ENCODE measurements at regions not wholly inside any gene's neighbourhood (a gene's known extent, or its start where the extent isn't known, plus 50 kb on each side); places are given as distances from the start of the nearest gene placed in this dataset.
A peak's percentile ranks its signal among the peaks of the same experiment; 100 is the strongest.
"Not testable (repeated sequence)": the region's sequence is repeated elsewhere in the genome, so short reads cannot be mapped to it uniquely, and the experiment has no call there.

DNA sequence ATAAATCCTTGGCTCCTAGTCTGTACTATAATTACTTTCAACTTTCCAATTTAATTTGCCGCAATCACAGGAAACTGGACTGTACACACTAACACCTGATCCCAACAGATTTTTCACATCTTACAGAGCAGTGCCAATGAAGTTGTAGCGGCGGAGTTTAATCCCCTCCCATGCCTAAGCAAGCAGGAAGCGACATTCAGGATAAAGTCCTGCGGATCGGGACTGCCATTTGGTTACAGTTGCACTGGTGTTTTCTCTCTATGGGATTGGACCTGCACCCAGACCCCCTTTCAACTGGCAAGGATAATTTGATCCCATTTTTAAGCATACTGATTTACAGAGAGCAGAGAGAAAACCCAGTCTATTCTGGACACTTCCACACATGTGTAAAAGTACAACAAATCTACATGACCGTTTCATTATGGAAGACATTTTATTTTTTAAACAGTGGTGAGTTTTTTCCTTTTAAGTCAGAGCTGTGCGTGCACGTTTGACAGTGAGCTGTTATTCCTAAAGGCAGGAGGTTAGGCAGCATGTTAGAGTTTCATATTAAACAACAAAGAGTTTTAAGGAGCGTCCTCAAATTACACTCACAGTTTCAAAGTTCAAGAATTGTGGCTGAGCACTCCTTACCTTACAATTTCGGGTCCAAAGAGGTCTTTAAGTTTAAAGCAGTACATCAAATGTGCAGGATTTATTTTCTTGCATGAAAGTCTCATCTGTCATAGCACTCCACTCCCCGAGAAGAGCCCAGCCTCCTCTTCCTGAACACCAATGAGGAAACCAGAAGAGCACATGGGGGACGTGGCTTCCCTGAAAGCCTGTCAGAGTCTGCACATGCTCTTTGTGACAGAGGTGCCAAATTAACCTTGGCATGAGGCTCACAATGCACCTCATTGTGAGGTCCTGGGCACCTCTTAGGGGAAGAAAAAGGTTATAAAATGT lies 141.6 kb upstream of the RFC3 start:
- DNase-seq = peak; percentile 47

- no peak for DNase-seq
These were observed 140.7 kb upstream of the RFC3 start for GRCh38 chr13:33677215-33677614.

GRCh38 chr13:33678084-33678483 lies 139.9 kb upstream of the RFC3 start:
- no peak for DNase-seq

DNA sequence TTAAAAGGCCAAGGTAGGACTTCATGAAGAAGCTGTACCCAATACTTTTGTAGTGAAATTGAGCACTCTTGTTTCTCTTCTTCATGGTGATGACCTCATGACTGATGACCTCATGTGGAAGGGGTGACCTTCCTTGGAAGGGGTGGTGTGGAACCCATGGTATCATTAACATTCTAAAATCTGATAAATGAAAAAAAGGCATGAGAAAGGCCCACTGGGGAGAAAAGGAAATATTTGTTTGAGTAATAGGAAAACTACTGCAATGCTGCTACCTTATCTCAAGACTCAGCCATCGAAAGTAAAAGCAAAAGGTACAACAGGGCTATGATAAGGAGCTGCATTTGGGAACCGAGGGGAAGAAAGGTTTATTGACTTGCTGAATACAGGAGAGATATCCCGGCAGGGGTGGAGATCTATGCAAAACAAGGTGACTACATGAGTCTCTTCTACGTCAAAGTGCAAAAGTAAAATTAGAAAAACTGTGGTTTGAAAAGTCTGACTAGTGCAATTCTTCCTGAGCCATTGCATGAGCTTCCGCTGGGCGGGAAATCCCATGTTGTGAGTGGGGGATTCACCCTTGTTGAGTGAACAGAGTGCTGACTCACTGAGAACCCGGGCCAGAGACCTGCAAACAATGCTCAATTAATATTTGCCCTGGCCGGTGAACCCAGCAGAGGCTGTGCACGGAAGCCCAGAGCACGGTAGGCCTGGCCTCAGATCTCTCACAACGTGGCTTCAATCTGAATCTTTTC lies 138.9 kb upstream of the RFC3 start:
- DNase-seq = no peak

DNA sequence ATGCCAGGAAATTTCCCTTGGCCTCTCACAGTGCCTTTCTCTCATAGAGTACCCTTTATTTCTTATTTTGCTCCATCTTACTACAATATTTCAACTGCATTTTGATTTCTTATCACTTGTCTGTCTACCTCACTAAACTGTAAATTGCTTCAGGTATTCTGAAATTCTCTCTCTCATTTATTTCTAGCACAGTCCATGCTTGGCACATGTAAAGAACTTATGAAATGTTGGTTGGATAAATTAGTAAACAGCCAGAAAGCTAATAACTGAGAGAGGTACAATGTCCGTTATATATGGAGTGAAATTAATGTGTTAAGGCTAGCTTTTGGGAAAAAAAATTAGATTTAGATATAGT lies 138.3 kb upstream of the RFC3 start:
- no peak for DNase-seq

DNA sequence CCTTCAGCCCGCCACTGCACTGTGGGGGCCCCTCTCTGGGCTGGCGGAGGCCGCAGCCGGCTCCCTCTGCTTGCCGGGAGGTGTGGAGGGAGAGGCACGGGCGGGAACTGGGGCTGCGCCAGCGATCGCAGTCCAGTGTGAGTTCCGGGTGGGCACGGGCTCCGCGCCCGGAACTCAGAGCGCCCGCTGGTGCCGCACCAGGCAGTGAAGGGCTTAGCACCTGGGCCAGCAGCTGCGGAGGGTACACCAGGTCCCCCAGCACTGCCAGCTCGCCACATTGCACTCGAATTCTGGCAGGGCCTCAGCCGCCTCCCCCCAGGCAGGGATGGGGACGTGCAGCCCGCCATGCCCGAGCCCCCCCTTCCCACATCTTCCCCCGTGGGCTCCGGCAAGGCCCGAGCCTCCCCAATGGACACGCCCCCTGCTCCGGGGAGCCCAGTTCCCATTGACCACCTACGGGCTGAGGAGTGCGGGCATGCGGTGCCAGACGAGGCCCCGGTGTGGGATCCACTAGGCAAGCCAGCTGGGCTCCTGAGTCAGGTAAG lies 135.9 kb upstream of the RFC3 start:
- DNase-seq = no peak

DNA sequence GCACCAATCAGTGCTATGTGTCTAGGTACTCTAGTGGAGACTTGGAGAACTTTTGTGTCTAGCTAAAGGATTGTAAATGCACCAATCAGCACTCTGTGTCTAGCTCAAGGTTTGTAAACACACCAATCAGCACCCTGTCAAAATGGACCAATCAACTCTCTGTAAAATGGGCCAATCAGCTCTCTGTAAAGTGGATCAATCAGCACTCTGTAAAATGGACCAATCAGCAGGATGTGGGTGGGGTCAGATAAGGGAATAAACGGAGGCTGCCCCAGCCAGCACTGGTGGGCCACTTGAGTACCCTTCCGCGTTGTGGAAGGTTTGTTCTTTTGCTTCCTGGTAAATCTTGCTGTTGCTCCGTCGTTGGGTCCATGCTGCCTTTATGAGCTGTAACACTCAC lies 135.3 kb upstream of the RFC3 start:
- not testable (repeated sequence) for DNase-seq

- no peak for DNase-seq
These were observed 134.6 kb upstream of the RFC3 start for GRCh38 chr13:33683376-33683775.

GRCh38 chr13:33684874-33685273 lies 133.1 kb upstream of the RFC3 start:
- DNase-seq = no peak

- no peak for DNase-seq
These were observed 131.0 kb upstream of the RFC3 start for GRCh38 chr13:33686772-33687480.

DNA sequence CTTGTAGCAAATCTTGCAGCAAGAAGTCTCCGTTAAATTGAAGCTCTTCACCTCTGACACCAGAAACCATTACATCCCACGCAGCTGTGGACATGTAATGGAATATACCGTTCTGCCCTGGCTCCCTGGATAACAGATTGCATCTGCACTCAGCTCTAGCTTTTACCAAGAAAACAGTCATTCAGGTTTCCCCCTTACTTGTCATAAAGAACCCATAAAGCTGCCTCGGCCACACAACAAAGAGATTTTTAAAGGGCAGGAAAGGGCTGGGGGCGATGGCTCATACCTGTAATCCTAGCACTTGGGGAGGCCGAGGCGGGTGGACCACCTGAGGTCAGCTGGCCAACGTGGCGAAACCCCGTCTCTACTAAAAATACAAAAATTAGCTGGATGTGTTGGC lies 127.6 kb upstream of the RFC3 start:
- DNase-seq = no peak

DNA sequence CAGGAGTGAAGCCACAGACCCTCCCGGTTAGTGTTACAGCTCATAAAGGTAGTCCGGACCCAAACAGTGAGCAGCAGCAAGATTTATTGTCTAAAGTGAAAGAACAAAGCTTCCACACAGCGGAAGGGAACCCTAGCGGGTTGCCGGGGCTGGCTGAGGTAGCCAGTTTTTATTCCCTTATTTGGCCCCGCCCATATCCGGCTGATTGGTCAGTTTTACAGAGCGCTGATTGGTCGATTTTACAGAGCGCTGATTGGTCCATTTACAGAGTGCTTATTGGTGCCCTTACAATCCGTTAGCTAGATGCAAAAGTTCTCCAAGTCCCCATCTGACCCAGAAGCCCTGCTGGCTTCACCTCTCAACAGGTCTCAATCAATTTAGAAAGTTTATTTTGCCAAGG lies 126.0 kb upstream of the RFC3 start:
- no peak for DNase-seq

- no peak for DNase-seq
These were observed 125.4 kb upstream of the RFC3 start for GRCh38 chr13:33692531-33692930.

GRCh38 chr13:33694546-33694945 lies 123.4 kb upstream of the RFC3 start:
- DNase-seq = no peak

GRCh38 chr13:33696530-33696929 lies 121.4 kb upstream of the RFC3 start:
- DNase-seq = no peak

DNA sequence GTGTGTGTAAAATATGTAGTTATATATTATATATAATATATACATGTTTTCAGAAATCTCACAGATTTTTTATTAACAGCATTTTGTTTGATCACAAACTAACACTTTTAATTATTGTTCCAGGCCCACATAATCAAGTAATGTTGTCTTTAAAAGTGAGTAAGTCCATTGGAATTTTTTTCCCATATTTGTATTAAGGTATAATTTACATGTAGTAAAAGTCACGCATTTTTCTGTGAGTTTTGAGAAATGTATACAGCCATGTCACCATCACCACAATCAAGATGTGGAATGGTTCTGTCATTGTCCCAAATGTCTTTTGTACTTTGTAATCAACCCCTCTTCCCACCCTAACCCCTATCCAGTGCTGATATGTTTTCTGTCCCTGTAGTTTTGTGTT lies 120.0 kb upstream of the RFC3 start:
- no peak for DNase-seq

- DNase-seq = no peak
These were observed 110.5 kb upstream of the RFC3 start for GRCh38 chr13:33707449-33707848.

GRCh38 chr13:33710924-33711323 lies 107.0 kb upstream of the RFC3 start:
- no peak for DNase-seq

DNA sequence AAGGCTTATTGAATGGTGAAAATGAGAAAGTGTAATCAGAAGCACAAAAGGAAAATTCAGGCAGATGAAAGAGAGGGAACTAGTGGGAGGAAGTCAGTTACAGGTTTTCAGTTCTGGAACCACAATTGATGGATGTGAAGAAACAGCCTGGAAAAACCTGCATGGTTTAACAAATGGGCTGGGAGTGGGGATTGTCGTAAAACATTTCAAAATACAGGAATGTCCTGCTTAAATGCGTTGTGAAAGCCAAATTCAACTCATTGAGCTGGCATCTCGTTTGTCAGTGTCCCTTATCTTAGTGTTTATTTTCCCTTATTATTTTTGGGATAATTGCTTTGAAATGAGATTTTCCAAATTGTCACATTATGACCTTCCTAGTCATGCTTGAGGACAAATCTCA lies 106.5 kb upstream of the RFC3 start:
- no peak for DNase-seq

DNA sequence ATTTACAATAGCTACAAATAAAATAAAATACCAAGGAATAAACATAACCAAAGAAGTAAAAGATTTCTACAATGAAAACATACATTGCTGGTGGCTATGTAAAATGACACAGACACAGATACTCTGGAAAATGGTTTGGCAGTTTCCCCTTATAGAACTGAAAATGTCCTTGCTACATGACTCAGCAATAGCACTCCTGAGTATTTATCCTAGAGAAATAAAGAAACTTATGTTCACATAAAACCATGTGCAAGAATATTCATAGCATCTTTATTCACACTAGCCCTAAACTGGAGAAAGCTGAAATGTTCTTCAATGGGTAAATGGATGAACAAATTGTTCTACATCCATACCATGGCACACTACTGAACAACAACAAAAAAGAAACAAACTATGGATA lies 100.2 kb upstream of the RFC3 start:
- no peak for DNase-seq

DNA sequence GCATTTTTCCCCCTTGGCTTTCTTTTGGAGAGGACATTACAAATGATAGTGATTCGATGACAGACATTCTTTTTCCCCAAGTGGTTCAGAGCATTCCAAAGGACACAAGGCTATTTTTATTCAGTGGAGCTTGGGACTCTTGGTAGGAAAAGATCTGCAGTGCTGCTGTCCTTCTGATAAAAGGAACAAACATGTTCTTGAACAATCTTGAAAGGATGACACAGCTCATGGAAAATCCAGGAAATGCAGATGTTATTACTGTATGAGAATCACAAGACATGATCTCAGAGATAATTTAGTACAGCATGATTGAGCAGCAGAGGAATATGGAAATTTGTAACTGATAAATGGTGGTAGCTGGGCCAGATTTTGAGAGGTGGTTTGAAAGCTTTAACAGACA lies 96.2 kb upstream of the RFC3 start:
- DNase-seq = peak; percentile 77

- no peak for DNase-seq
These were observed 95.6 kb upstream of the RFC3 start for GRCh38 chr13:33722216-33722915.

GRCh38 chr13:33723365-33723764 lies 94.6 kb upstream of the RFC3 start:
- DNase-seq = peak; percentile 37

All from HCEC 1CT (cell line).